HUES6 (cell line): ENCODE measurements at regions not wholly inside any gene's neighbourhood (a gene's known extent, or its start where the extent isn't known, plus 50 kb on each side); places are given as distances from the start of the nearest gene placed in this dataset.

Source experiments
- H3K27ac ChIP-seq: 2 replicates; pipeline ENCODE4 v1.7.0; 2013; ENCODE audit warnings: low read depth, mild to moderate bottlenecking, low read length, inconsistent platforms
- H3K27me3 ChIP-seq: 2 replicates; pipeline ENCODE4 v1.6.1; 2013; ENCODE audit warnings: low read length; ENCODE audit not compliant: control insufficient read depth, insufficient read depth
- H3K36me3 ChIP-seq: 2 replicates; pipeline ENCODE4 v1.6.1; 2013; ENCODE audit warnings: low read length; ENCODE audit not compliant: control insufficient read depth, insufficient read depth
- H3K4me1 ChIP-seq: 2 replicates; pipeline ENCODE4 v1.6.1; 2013; ENCODE audit warnings: low read length; ENCODE audit not compliant: control insufficient read depth, insufficient read depth
- H3K4me3 ChIP-seq: 2 replicates; pipeline ENCODE4 v1.5.1; 2013; ENCODE audit warnings: low read depth, low read length
- H3K9ac ChIP-seq: one replicate; pipeline ENCODE4 v1.6.1; 2013; ENCODE audit warnings: mild to moderate bottlenecking, low read length
- H3K9me3 ChIP-seq: 2 replicates; pipeline ENCODE4 v1.6.1; 2013; ENCODE audit warnings: low read depth, low read length; ENCODE audit not compliant: control insufficient read depth, insufficient read depth

GRCh38 chr5:91841423-91841822 is 458.3 kb upstream of the ARRDC3 start:
- Histone ChIP-seq H3K27ac (no peak overlapping the region), H3K27me3 (no peaks in the 10 kb centered on the region), H3K4me3 (no peak overlapping the region), H3K9me3 (no peaks in the 10 kb centered on the region), H3K4me1 (peaks cover 11% of the 10 kb centered on the region), H3K36me3 (no peaks in the 10 kb centered on the region), H3K9ac (no peak overlapping the region)

- no peak overlapping the region for H3K9ac ChIP-seq
- H3K27ac ChIP-seq = no peak overlapping the region
- H3K36me3 ChIP-seq = no peaks in the 10 kb centered on the region
- no peaks in the 10 kb centered on the region for H3K9me3 ChIP-seq
- H3K27me3 ChIP-seq = no peaks in the 10 kb centered on the region
- no peak overlapping the region for H3K4me3 ChIP-seq
- H3K4me1 ChIP-seq = peaks cover 11% of the 10 kb centered on the region
These were observed 457.3 kb upstream of the ARRDC3 start for GRCh38 chr5:91840412-91840811.

- Histone ChIP-seq H3K4me3 (no peak overlapping the region), H3K27me3 (no peaks in the 10 kb centered on the region), H3K36me3 (no peaks in the 10 kb centered on the region), H3K4me1 (peaks cover 11% of the 10 kb centered on the region), H3K9me3 (no peaks in the 10 kb centered on the region), H3K27ac (no peak overlapping the region), H3K9ac (no peak overlapping the region)
These were observed 456.6 kb upstream of the ARRDC3 start for GRCh38 chr5:91839721-91840120.

GRCh38 chr5:91839233-91839632 is 456.1 kb upstream of the ARRDC3 start:
- H3K4me3 ChIP-seq = no peak overlapping the region
- H3K27ac ChIP-seq = no peak overlapping the region
- H3K9me3 ChIP-seq = no peaks in the 10 kb centered on the region
- H3K4me1 ChIP-seq = peaks cover 11% of the 10 kb centered on the region
- H3K36me3 ChIP-seq = no peaks in the 10 kb centered on the region
- no peak overlapping the region for H3K9ac ChIP-seq
- H3K27me3 ChIP-seq = no peaks in the 10 kb centered on the region

GRCh38 chr5:91830361-91830953 is 447.3 kb upstream of the ARRDC3 start:
- H3K36me3 ChIP-seq = no peaks in the 10 kb centered on the region
- H3K9me3 ChIP-seq = no peaks in the 10 kb centered on the region
- no peaks in the 10 kb centered on the region for H3K4me1 ChIP-seq
- H3K27ac ChIP-seq = no peak overlapping the region
- H3K4me3 ChIP-seq = no peak overlapping the region
- H3K9ac ChIP-seq = no peak overlapping the region
- no peaks in the 10 kb centered on the region for H3K27me3 ChIP-seq

GRCh38 chr5:91825618-91826017 is 442.5 kb upstream of the ARRDC3 start:
- Histone ChIP-seq H3K4me1 (no peaks in the 10 kb centered on the region), H3K9me3 (no peaks in the 10 kb centered on the region), H3K27me3 (no peaks in the 10 kb centered on the region), H3K4me3 (no peak overlapping the region), H3K9ac (no peak overlapping the region), H3K27ac (no peak overlapping the region), H3K36me3 (no peaks in the 10 kb centered on the region)

GRCh38 chr5:91824406-91824805 is 441.3 kb upstream of the ARRDC3 start:
- no peaks in the 10 kb centered on the region for H3K27me3 ChIP-seq
- no peak overlapping the region for H3K27ac ChIP-seq
- H3K9ac ChIP-seq = no peak overlapping the region
- H3K9me3 ChIP-seq = no peaks in the 10 kb centered on the region
- H3K4me3 ChIP-seq = no peak overlapping the region
- no peaks in the 10 kb centered on the region for H3K36me3 ChIP-seq
- H3K4me1 ChIP-seq = no peaks in the 10 kb centered on the region

GRCh38 chr5:91820874-91821273 is 437.8 kb upstream of the ARRDC3 start:
- no peaks in the 10 kb centered on the region for H3K36me3 ChIP-seq
- H3K4me3 ChIP-seq = no peak overlapping the region
- H3K9ac ChIP-seq = no peak overlapping the region
- H3K4me1 ChIP-seq = no peaks in the 10 kb centered on the region
- no peaks in the 10 kb centered on the region for H3K27me3 ChIP-seq
- no peaks in the 10 kb centered on the region for H3K9me3 ChIP-seq
- H3K27ac ChIP-seq = no peak overlapping the region

GRCh38 chr5:91816681-91817080 is 433.6 kb upstream of the ARRDC3 start:
- Histone ChIP-seq H3K27me3 (no peaks in the 10 kb centered on the region), H3K9ac (no peak overlapping the region), H3K4me1 (no peaks in the 10 kb centered on the region), H3K36me3 (no peaks in the 10 kb centered on the region), H3K9me3 (no peaks in the 10 kb centered on the region), H3K4me3 (no peak overlapping the region), H3K27ac (no peak overlapping the region)

GRCh38 chr5:91797576-91797975 is 414.5 kb upstream of the ARRDC3 start:
- Histone ChIP-seq H3K9me3 (peaks cover 15% of the 10 kb centered on the region; the same call in 1 of the 2 replicates), H3K36me3 (no peaks in the 10 kb centered on the region), H3K4me3 (no peak overlapping the region), H3K27me3 (no peaks in the 10 kb centered on the region), H3K27ac (no peak overlapping the region), H3K4me1 (peaks cover 4% of the 10 kb centered on the region; the same call in 1 of the 2 replicates), H3K9ac (no peak overlapping the region)

GRCh38 chr5:91794856-91795548 is 411.9 kb upstream of the ARRDC3 start:
- H3K27me3 ChIP-seq = no peaks in the 10 kb centered on the region
- H3K9ac ChIP-seq = no peak overlapping the region

More at GRCh38 chr5:91794856-91795548, 411.9 kb upstream of the ARRDC3 start:
- Histone ChIP-seq H3K9me3 (no peaks in the 10 kb centered on the region), H3K36me3 (no peaks in the 10 kb centered on the region), H3K27ac (no peak overlapping the region), H3K4me1 (peaks cover 4% of the 10 kb centered on the region; the same call in 1 of the 2 replicates), H3K4me3 (no peak overlapping the region)
